GM13977 (cell line): ENCODE measurements at regions not wholly inside any gene's neighbourhood (a gene's known extent, or its start where the extent isn't known, plus 50 kb on each side); places are given as distances from the start of the nearest gene placed in this dataset.
"Not testable (repeated sequence)": the region's sequence is repeated elsewhere in the genome, so short reads cannot be mapped to it uniquely, and the experiment has no call there.

Source experiments
- DNase-seq: peaks from one replicate; pipeline ENCODE4 v3.0.0; 2012; ENCODE audit warnings: low spot score
- in situ Hi-C: fragments of 300-500 bp; cut with MboI; formaldehyde crosslinking; loops from one replicate; pipeline ENCODE4 v1.12.0; 2022; ENCODE audit warnings: low sequenced_read_pairs, low pct_unique_long_range_greater_than_20kb, mixed read lengths, inconsistent platforms; ENCODE audit not compliant: unreplicated experiment
- TF ChIP-seq, protein P1 (sequence below): IDR thresholded peaks from 2 replicates; pipeline ENCODE4 v1.5.1; 2012; ENCODE audit warnings: mild to moderate bottlenecking, control low read depth; ENCODE audit not compliant: insufficient read depth; ENCODE audit errors: extremely low read depth, missing control alignments

- no peak for DNase-seq
- in situ Hi-C loops, result no loop called here
- TF ChIP-seq, protein P1, sequence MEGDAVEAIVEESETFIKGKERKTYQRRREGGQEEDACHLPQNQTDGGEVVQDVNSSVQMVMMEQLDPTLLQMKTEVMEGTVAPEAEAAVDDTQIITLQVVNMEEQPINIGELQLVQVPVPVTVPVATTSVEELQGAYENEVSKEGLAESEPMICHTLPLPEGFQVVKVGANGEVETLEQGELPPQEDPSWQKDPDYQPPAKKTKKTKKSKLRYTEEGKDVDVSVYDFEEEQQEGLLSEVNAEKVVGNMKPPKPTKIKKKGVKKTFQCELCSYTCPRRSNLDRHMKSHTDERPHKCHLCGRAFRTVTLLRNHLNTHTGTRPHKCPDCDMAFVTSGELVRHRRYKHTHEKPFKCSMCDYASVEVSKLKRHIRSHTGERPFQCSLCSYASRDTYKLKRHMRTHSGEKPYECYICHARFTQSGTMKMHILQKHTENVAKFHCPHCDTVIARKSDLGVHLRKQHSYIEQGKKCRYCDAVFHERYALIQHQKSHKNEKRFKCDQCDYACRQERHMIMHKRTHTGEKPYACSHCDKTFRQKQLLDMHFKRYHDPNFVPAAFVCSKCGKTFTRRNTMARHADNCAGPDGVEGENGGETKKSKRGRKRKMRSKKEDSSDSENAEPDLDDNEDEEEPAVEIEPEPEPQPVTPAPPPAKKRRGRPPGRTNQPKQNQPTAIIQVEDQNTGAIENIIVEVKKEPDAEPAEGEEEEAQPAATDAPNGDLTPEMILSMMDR, result no peak
These were observed 421.6 kb upstream of the PIK3R1 start for GRCh38 chr5:67793966-67794365.

DNA sequence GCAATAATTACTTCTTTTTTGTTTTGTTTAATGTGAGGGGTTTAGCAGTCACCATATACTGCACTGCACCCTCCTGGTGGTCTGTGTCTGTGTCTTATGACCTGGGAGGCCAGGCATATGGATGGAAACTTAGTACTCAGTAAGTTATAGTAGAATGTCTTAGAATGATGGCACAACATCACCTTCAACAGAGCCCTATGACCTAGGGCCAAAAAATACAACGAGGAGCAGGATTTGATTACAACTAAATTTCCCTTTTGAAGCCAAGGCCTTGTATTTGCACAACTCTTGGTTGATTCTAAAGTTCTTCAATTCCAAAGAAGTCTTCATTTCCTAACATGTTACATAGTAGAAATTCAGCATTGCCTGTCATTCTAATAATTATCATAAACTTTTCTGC, 422.1 kb upstream of the PIK3R1 start:
- in situ Hi-C loops, result no loop called here
- no peak for DNase-seq
- TF ChIP-seq, protein P1, result no peak

DNA sequence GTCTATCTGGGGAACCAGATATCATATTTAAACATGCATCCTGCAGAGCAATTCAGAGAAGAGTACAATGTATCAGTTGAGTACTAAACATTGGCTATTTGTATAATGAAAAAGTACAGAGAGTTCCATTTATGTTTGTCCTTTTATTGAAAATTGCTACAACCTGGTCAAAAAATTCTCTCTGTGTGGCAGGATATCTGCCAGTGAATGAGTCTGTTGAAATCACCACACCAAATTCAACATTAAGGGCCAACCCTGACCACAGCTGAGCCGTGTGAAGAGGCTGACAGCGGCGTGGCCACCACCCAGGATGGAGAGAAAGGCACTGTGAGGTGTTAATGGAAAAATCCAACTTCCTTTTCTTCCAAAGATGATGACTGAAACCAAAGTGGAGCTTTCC, 422.7 kb upstream of the PIK3R1 start:
- TF ChIP-seq, protein P1, result no peak
- DNase-seq, result no peak
- in situ Hi-C loops, result no loop called here

- in situ Hi-C loops, result no loop called here
- DNase-seq, result no peak
- TF ChIP-seq, protein P1, result no peak
These were observed 425.2 kb upstream of the PIK3R1 start for GRCh38 chr5:67790390-67790789.

- in situ Hi-C loops, DNase-seq: not testable (repeated sequence)
These were observed 435.5 kb upstream of the PIK3R1 start for GRCh38 chr5:67779893-67780623.

DNA sequence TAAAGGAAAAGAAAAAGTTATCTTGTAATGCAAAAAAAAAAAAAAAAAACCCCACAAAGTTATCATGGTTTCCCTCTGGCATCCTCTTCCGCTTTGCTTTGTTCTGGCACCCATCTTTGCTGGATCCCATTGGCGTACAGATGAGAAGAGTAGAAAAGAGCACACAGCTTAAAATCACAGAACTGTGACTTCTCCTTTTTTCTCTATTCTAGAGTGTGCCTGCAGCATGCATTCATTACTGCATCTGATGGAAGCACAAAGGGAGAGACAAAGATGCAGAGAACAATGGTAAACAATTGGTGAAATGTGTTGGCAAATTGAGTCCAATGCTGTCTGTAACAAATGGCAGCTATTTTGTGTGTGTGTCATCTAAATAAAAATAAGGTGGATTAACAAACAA, 440.8 kb upstream of the PIK3R1 start:
- in situ Hi-C loops, result no loop called here
- DNase-seq, result no peak
- TF ChIP-seq, protein P1, result no peak

DNA sequence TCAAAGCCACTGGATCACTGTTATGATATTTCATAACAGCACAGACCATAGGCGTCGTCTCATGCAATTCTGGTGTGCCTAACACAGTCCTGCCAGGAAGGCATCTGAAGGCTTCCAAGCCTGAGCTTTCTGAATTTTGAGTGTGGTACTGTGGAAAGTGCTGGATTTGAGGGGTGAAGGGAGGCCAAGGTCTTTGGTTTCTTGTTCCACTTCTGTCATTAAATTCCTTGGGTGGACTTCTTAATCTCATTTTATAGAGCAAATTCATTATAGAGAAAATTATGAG, 441.3 kb upstream of the PIK3R1 start:
- in situ Hi-C loops, result no loop called here
- DNase-seq, result no peak
- TF ChIP-seq, protein P1, result no peak
